Retinal pigment epithelial cell (primary cell): ENCODE measurements at regions not wholly inside any gene's neighbourhood (a gene's known extent, or its start where the extent isn't known, plus 50 kb on each side); places are given as distances from the start of the nearest gene placed in this dataset.

Experiments
- DNase-seq: peaks from one replicate; pipeline ENCODE4 v3.0.0-alpha.2; 2010; ENCODE audit warnings: low read depth
- H3K4me3 ChIP-seq: 2 replicates; pipeline ENCODE4 v1.5.1; 2011; ENCODE audit warnings: mild to moderate bottlenecking, low read length, control low read depth, moderate library complexity
- CTCF ChIP-seq: conservative IDR thresholded peaks from 2 replicates; pipeline ENCODE4 v1.5.1; 2011; ENCODE audit warnings: low read depth, low read length, control low read depth, inconsistent platforms

GRCh38 chr1:55751776-55752175 lies 536.6 kb upstream of the USP24 start:
- TF ChIP-seq CTCF = no peak
- DNase-seq = no peak

GRCh38 chr1:55750628-55750995 lies 535.4 kb upstream of the USP24 start:
- no peak overlapping the region for H3K4me3 ChIP-seq
- no peak for DNase-seq
- TF ChIP-seq CTCF = no peak

More at GRCh38 chr1:55751776-55752175, 536.6 kb upstream of the USP24 start:
- H3K4me3 ChIP-seq = no peak overlapping the region

- H3K4me3 ChIP-seq = no peak overlapping the region
- no peak for DNase-seq
- no peak for TF ChIP-seq CTCF
Observed at GRCh38 chr1:55749975-55750627, 534.9 kb upstream of the USP24 start.

GRCh38 chr1:55747408-55747841 lies 532.3 kb upstream of the USP24 start:
- H3K4me3 ChIP-seq = no peak overlapping the region
- no peak for DNase-seq
- no peak for TF ChIP-seq CTCF

GRCh38 chr1:55746710-55747109 lies 531.5 kb upstream of the USP24 start:
- no peak for TF ChIP-seq CTCF
- DNase-seq = no peak
- no peak overlapping the region for H3K4me3 ChIP-seq

GRCh38 chr1:55741516-55741915 lies 526.4 kb upstream of the USP24 start:
- TF ChIP-seq CTCF = no peak
- H3K4me3 ChIP-seq = no peak overlapping the region
- no peak for DNase-seq

GRCh38 chr1:55735106-55735505 lies 519.9 kb upstream of the USP24 start:
- DNase-seq = no peak
- no peak overlapping the region for H3K4me3 ChIP-seq
- TF ChIP-seq CTCF = no peak
